Left hindlimb (tissue), 1 donor: ENCODE measurements at regions not wholly inside any gene's neighbourhood (a gene's known extent, or its start where the extent isn't known, plus 50 kb on each side); places are given as distances from the start of the nearest gene placed in this dataset.

Source experiments
- DNase-seq: peaks from one replicate; pipeline ENCODE4 v3.0.0-alpha.2; 2018

DNA sequence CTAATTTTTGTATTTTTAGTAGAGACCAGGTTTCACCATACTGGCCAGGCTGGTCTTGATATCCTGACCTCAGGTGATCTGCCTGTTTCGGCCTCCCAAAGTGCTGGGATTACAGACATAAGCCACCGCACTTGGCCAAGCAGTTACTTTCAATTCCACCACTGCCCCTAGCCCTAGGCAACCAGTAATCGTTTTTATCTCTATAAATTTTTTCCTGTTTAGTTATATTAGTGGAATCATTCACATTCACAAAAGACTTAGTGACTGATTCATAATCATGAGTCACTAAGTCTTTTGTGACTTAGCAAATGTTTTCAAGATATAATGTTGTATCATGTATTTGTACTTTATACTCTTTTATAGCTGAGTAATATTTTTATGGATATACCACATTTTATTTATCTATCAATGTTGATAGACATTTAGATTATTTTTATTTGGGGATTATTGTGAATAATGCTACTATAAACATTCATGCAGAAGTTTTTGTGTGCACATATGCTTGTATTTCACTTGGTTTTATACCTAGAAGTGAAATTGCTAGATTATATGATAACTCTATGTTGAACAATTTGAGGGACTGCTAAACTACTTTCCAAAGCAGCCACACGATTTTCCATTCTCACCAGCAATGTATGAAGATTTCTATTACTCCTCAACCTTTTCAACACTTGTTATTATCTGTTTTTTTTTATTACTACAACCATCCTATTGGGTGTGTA is 421.4 kb upstream of the ID4 start:
- DNase-seq: no peak

DNA sequence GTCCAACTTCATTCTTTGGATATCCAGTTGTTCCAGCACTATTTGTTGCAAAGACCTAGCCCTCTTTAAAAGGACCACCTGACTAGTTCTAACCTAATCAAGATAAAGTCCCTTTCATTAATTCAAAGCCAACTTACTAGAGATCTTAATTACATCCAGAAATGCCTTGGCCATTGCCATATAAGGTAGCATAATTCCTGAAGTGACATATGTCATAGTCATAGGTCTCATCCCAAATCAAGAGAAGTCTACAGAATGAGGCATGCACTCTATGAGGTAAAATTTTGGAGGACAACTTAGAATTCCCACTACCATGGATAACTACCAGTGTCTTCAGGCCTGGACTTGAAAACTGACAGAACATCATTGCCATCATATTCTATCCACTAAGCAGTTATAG is 420.4 kb upstream of the ID4 start:
- no peak for DNase-seq

DNA sequence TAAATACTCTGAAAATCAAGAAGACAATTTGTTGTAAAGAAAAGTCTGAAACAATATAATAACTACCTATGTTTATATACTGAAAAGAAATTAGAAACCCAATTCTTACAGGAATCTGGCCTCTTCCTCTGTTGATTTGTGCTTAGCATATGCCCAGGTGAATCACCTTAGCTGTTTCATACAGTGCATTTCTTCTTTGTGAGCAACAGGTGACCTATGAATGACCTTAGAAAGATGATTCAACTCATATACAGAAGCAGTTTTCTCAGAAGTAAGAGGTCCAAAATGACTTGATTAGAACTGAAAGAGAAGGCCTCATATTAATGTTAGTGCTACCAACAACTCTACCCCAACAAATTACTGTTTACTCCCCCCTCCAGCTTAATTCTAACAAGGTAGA is 419.5 kb upstream of the ID4 start:
- DNase-seq: no peak

DNA sequence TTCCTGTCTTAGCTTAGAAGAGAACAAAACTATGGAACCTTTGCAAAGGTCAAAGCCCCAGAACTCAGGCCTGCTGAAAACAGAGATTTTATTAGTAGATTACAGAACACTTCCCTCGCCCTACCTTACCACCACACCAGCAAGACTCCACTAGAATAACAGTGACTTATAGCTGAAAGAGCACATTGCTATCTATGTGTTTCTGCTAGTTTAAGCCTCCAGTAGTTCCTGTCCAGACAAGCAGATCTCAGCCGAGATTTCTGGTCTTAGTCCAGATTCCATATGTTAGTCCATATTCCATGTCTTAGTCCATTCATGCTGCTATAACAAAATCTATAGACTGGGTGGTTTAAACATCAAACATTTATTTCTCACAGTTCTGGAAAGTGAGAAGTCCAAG is 412.3 kb upstream of the ID4 start:
- DNase-seq: no peak

DNA sequence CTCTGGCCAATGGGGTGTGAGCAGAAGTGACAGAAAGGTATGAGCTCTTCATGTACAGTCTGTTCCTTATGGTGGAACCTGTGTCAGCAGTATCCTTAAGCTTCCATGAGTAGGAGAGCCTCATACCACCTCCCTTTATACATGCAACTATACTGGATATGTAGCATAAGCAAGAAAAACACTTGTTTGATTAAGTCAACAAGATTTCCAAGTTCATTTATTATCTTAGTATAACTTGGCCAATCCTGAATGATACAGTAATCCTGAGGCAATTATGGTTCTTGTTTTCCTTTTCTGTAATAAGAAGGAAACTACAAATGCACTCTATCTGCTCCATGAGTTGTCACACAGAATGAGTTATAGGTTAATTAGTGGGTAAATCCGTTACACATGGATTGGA is 409.6 kb upstream of the ID4 start:
- no peak for DNase-seq

DNA sequence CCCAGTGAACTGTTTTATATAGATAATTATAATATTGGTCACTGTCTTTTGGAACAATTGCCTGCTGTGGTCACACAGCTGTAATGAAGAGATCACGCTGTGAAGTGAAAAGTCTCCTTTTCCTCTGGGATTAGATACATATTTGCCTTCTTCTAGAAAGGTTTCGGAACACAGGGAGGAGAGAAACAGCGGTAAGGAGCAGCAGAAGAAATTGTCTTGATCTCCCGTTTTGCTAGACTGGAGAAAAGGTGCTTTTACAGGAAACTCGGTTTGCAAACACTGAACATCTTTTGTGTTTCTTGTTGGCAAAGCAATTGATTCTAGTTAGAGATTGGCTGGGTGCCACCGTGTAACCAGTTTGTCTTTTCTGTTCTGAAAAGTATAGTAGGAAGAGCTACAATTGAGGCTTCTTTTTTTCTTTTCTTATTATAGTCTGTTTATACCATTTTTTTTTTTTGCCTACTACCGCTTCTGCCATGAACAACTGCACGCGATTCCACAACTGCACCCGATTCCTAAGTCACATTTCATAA is 404.1 kb upstream of the ID4 start:
- DNase-seq: no peak

DNA sequence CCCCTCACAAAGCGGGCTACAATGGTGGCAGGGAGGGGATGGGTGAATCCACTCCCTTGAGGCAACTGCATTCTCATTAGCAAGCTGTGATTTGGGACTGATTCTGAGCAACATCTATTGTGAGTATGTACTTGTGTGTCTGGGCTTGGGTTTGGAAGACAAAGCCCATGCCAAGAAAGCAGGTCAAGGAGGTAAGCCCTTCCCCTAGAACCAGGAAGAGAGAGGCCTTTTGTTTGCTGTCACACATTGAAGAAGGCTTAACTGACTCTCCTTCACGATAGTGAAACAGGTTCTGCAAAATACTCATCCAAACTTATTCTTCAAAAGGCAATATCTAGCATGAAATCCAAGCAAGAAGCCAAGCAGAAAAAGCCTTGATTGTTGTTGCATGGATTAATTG is 403.1 kb upstream of the ID4 start:
- DNase-seq: no peak

DNA sequence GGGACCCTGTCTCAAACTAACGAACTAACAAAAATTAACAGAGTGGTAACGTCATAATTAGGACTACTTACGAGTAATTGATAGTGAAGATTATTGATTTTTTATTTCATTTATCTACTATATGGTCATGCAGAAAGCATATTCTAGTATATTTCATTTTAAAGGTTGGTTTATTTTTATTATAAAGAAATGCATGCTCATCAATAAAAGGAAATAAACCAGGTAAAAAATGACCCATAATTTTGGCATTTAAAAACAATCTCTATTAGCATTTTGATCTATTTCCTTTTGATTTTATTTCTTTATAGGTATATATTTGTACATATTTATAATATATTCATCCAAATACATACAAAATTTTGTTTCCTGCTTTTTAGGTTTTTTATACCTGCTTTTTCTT is 401.4 kb upstream of the ID4 start:
- DNase-seq: no peak

DNA sequence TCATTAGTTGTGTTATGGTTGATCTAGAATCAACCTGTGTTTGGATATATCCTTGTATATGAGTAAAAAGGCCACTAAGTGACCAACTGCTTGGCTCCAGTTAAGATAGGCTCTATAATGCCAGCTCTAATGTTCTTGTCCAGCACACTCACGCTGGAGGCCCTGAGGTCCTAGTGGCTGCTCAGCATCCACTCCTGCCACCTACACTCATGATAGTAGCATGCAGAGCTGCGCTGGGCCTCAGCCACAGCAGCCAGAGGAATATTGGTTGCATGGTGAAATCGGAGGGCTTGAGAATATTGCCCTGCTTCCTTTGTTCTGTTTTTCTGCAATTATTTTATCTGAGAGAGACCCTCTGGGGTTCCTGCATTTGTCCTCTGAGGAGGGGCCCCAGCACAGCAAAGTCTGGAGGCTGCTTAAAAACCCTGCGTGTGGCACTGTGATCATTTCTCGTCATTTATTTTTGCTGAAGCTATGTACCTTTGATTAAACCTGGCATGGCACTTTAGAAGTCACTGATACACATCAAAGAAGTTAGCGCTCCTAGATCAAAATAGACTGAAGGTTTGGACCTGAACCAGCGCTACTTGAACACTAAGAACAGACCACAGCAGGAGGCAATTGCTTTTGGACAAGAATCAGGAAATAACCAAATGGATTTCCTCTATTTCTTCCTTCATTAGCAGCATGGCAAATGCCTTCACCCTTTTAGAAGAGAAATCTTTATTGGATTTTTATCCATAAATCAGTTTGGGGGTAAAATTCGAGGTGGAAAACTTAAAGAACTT is 398.4 kb upstream of the ID4 start:
- no peak for DNase-seq

DNA sequence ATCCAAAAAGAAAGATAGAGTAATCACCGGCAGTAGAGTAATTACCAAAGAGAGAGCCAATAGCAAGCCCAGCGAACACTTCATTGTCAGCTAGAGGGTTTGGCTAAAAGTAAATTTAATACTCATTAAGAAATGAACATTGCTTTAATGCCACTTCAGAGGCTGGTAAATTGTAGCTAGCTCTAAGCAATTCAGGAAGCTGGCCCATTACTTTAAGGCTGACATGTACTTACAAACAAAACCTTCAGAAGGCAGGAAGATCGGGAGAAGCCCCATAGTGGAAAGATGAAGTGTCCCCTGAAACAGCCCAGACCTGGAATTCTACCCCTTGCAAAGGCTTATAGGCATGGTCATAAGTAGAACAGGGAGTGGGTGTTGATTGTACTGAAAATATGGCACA is 396.6 kb upstream of the ID4 start:
- no peak for DNase-seq

DNA sequence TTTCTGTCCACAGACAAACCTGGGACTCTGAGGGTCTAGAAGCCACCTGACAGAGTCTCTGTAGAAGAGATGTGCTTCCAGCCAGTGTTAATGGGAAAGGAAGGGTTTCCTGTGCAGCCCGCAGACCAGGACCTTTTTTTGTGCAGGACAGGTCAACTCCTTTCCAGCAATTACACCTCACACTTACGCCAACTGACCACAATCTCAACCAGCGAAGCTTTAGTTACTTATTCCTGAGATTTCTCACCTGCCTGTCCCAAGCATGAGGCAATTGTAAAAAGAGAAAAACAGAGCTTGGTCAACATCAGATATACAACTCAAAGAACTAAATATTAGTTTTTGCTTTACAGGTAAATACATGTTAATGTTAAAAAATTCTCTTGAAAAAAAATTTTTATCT is 393.8 kb upstream of the ID4 start:
- no peak for DNase-seq

DNA sequence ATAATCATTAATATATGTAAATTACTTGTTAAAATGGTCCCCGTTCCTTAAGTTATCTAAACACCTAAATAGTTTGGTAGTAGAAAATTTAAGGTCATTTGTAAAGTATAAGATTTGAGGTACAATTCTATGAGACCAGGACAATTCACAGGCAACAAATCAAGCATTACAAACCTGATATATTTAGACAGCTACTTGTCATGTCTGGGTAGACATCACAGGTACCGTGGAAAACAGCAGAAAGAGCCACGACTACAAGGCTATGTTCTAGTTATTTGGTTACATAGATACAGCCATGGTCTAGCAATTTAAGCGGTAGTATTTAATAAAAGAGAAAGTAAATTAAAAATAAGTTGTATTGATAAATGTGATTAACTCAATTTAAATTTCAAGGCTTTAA is 393.1 kb upstream of the ID4 start:
- no peak for DNase-seq

DNA sequence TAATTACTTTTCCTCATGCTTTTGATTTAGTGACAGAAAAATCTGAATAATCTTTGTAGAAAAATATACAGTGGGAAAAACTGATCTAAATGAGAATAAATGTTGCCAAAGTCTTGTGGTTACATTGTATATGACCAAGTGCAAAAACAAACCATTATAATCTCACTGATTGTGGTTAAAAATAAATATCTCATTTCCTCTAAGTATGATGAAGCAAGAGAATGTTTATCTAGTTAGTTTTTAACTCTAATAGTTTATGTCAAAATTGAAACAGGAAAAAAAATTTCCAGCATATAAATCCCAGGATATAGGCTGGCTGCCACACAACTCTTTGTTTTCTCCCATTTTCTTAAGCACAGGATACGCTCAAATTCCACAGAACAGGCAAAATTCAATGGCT is 392.7 kb upstream of the ID4 start:
- DNase-seq: no peak

DNA sequence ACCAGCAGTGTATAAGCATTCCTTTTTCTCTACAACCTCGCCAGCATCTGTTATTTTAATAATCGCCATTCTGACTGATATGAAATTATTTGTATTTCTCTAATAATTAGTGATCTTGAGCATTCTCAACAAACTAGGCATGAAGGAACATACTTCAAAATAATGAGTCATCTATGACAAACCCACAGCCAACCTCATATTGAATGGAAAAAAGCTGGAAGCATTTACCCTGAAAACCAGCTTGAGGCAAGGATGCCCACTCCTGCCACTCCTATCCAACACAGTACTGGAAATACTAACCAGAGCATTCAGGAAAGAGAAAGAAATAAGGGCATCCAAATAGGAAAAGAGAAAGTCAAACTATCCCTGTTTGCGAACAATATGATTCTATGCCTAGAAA is 390.6 kb upstream of the ID4 start:
- DNase-seq: no peak

DNA sequence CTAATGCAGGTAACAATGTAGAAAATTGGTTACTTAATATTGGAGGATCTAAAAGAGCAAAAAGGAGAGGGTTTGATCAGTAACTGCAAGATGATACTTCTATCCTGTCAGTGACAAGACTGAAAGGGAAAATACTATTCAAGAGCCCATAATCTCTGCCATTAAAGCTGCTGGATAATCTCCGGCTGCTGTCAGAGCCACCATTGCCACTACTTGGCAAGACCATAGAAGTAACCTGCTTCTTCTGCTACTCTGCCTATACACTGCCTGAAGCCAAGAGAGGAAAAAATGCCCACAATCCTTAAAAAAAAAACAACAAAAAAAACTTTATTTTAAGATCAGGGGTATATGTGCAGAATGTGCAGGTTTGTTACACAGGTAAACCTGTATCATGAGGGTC is 386.5 kb upstream of the ID4 start:
- DNase-seq: no peak

DNA sequence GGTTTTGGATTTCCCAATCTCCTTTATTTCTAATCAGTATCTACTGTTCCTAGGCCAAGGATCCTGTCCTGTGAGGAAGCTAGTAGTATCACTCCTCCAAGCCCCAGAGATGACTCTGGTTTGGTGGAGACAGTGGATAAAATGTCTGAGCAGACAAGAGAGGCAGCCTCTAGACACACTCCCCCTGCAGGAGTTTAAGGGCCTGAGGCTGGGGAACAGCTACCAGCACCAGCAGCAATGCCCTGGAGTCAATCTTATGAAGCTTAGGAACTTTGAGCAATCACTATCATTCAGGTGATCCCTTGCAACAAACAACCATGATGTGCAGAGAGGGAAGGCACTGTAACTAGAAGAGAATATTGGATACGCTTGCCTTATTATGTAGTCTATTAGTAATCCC is 384.7 kb upstream of the ID4 start:
- no peak for DNase-seq

DNA sequence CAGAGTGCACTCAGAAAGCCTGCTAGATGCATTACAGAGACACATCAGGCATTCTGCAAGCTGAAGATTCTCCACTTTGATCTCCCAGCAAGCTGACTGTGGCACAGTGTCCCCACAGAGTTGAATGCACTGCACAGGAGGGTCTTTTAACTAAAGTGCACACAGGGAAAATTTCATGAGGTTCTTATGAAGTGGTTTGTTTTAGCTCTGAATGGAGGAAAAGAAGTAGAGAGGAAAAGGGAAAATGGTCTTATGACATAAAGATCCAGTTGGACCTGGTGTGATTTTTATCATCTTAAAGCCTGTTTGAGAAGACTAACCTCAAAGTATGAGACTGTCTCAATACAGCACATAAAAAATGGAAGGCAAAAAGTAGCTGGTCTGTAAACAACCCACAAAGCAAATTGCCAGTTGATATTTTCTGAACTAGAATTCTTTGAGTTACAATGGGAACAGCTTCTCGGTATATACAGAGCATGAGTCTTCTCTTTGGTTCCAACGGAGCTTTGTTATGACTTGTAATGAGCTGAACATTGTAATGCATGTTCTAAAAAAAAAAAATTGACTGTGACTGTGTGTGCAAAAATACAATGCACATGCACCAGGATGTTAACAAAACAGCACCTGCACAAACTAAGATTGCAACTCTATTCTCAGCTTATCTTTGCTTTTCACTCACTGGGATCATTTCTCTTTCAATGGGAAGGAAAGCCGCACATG is 383.0 kb upstream of the ID4 start:
- no peak for DNase-seq

DNA sequence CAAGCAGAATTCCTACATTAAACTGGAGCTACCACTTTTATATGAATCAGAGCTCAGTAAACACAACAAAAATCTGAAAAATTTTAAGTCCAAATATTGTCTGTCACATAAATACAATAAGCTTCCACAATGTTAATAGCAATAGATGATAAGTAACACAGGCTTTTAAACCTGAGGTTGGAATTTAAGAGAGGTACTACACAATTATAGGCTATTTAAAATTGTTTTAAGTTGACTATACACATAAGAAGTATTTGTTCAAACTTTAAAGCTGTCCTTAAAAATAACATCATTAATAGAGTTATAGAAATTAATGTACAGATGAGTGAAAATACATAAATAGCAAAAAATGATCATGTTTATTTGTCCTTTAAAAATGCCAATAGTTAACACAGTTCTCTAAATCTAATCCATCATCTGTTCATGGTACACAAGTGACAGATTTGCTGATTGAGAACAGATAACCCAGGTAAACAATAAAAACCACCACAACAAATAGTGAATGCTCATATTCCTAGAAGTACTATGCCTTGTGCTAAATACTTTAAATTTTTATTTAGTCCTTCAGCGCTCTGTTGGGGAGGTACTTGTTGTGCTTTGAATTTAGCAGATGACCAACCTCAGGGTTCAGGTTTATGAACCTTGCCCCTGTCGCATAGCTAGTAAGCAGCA is 382.3 kb upstream of the ID4 start:
- no peak for DNase-seq

DNA sequence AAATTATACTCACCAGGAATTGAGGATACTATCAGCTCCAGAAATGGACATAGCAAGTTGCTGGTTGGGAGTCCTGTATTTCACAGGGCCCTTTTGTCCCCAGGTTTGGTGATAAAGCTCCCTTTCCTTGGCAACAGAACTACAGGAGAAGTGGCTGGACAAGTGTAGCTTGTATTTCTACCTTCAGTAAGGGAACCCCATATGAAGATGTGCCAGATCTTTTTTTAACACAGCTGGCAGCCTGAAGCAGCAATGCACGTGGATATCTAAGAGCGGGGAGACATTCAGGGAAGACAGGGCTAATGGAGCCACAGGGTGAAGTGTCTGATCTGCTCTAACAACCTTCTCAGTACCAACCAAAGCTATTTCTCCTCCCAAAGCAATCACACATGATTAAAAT is 373.9 kb upstream of the ID4 start:
- DNase-seq: no peak

DNA sequence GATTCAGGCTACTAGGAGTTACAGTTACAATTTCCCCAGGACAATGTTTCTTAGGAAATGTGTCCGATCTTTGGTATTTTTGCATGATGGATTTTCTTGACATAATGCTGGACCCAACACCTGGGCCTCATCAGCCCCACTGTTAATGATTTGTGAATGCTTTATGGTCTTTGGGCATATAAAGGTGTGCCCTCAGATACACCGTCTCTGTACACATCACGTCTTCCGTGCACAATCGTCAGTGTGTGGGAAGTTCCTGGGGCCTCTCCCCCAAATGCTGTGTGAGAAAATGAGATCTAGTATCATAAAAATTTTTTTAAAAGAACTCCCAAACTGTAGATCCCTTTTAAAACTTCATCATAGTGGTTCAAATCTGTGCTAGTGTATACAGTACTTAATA is 373.2 kb upstream of the ID4 start:
- DNase-seq: no peak

DNA sequence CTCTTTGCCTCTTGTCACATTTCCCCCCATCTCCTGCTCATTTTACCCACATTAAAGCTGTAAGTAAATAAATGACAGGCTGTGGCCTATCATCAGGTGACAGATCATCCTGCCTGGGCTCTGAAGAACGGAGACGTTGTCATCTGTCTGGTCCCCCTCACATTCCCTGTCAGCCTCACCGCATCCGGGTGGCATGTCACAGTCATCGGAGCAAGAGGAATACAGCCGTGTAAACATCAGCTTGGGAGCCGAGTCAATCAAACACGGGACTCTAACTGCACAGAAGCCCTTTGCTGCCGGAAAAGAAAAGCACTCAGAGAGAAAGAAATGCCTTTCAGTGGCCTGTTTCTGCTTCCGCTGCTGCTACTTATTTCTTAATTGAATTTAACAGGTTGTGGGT is 371.9 kb upstream of the ID4 start:
- no peak for DNase-seq

DNA sequence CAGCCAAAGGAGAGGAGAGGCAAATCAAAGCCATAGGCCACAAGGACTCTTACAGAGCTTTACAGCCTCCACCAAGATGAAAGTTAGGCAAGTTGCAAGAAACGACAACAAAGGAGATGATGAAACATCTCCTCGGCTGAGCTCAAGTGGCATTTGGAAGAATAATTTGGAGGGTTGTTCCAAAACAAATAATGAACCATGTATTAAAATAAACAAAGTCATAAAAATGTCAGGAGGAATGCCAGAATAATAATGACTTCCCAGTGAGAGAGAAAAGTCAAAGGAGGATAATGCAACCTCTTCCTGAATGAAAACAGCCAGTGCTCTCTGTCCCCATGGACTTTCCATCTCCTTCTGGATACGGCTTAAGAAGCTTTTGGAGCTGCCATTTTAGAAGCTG is 371.4 kb upstream of the ID4 start:
- DNase-seq: no peak

DNA sequence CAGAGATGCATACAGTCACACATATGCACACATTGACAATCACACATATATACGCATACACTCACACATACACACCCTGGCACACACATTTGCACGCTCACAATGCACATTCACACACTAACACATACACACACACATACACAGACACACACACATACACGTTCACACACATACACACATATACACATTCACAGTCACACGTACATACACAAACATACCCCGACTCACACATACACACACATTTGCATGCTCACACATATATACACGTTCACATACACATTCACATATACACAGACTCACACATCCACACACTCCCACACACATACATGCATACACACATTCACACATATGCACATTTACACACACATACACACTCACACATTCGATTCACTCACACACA is 366.8 kb upstream of the ID4 start:
- no peak for DNase-seq
